Nephron (organoid): ENCODE measurements at regions not wholly inside any gene's neighbourhood (a gene's known extent, or its start where the extent isn't known, plus 50 kb on each side); places are given as distances from the start of the nearest gene placed in this dataset.

Source experiments
- H3K27ac Mint-ChIP-seq, 3 experiments: 2 replicates each; pipeline ENCODE4 v1.8.0; 2020; ENCODE audit warnings: mixed read lengths in 3 of 3, mild to moderate bottlenecking in 2 of 3, moderate library complexity in 1 of 3
- H3K27me3 Mint-ChIP-seq: 2 replicates; pipeline ENCODE4 v1.8.0; 2021; ENCODE audit warnings: low read depth, mild to moderate bottlenecking, moderate library complexity, mixed read lengths
- H3K36me3 Mint-ChIP-seq: 2 replicates; pipeline ENCODE4 v1.8.0; 2020; ENCODE audit warnings: low read depth, mixed read lengths
- H3K4me1 Mint-ChIP-seq: 2 replicates; pipeline ENCODE4 v1.8.0; 2020; ENCODE audit warnings: mixed read lengths
- H3K4me3 Mint-ChIP-seq, 3 experiments: 2 replicates each; pipeline ENCODE4 v1.8.0; 2020; ENCODE audit warnings: mild to moderate bottlenecking in 3 of 3, mixed read lengths in 3 of 3, moderate library complexity in 2 of 3
- H3K9me3 Mint-ChIP-seq: 2 replicates; pipeline ENCODE4 v1.8.0; 2020; ENCODE audit warnings: mixed read lengths
- TF ChIP-seq, protein P1 (sequence below), 3 experiments: fragments of 200-600 bp; sonication (generic); IDR thresholded peaks; one replicate each; pipeline ENCODE4 v1.5.0; 2021; ENCODE audit warnings: antibody characterized with exemption in 3 of 3; ENCODE audit not compliant: unreplicated experiment in 3 of 3

DNA sequence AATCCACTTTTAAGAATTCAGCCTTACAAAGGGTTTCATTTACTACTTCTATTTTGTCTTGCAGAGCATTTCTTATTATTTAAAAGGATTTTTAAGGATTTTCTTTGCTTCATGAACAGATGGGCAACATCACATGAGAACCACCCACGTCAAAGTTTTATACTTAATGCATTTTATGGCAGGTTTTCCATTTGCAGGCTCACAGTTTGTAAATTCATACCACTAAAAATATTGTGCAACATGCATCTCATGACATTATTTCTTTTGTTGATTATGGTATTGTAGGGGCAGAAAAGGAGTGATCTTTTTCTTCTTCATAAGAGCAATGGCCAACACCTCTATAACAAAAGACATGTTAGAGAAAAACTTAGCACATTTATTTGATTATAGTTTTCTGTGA, 554.0 kb upstream of the SPRY2 start:
- H3K4me1 Mint-ChIP-seq, result no peaks in the 10 kb centered on the region
- H3K36me3 Mint-ChIP-seq, result no peaks in the 10 kb centered on the region
- no peak overlapping the region for H3K4me3 Mint-ChIP-seq
- H3K9me3 Mint-ChIP-seq, result no peaks in the 10 kb centered on the region
- TF ChIP-seq, protein P1, sequence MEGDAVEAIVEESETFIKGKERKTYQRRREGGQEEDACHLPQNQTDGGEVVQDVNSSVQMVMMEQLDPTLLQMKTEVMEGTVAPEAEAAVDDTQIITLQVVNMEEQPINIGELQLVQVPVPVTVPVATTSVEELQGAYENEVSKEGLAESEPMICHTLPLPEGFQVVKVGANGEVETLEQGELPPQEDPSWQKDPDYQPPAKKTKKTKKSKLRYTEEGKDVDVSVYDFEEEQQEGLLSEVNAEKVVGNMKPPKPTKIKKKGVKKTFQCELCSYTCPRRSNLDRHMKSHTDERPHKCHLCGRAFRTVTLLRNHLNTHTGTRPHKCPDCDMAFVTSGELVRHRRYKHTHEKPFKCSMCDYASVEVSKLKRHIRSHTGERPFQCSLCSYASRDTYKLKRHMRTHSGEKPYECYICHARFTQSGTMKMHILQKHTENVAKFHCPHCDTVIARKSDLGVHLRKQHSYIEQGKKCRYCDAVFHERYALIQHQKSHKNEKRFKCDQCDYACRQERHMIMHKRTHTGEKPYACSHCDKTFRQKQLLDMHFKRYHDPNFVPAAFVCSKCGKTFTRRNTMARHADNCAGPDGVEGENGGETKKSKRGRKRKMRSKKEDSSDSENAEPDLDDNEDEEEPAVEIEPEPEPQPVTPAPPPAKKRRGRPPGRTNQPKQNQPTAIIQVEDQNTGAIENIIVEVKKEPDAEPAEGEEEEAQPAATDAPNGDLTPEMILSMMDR (IDR thresholded peaks at IDR 0.05; ENCODE audit: unreplicated experiment in 3 of 3), result no peak
- H3K27ac Mint-ChIP-seq, result no peak overlapping the region
- no peaks in the 10 kb centered on the region for H3K27me3 Mint-ChIP-seq

GRCh38 chr13:80889829-80890228, 548.9 kb upstream of the SPRY2 start:
- H3K4me1 Mint-ChIP-seq, result peaks cover 2% of the 10 kb centered on the region
- H3K4me3 Mint-ChIP-seq, result no peak overlapping the region
- TF ChIP-seq, protein P1 (IDR thresholded peaks at IDR 0.05; ENCODE audit: unreplicated experiment in 3 of 3), result no peak
- no peaks in the 10 kb centered on the region for H3K27me3 Mint-ChIP-seq
- H3K36me3 Mint-ChIP-seq, result no peaks in the 10 kb centered on the region
- H3K27ac Mint-ChIP-seq, result no peak overlapping the region
- H3K9me3 Mint-ChIP-seq, result no peaks in the 10 kb centered on the region

- Mint-ChIP-seq H3K27ac (no peak overlapping the region), H3K9me3 (no peaks in the 10 kb centered on the region), H3K27me3 (no peaks in the 10 kb centered on the region), H3K4me3 (no peak overlapping the region), H3K36me3 (no peaks in the 10 kb centered on the region), H3K4me1 (peaks cover 7% of the 10 kb centered on the region)
- TF ChIP-seq, protein P1 (IDR thresholded peaks at IDR 0.05; ENCODE audit: unreplicated experiment in 3 of 3), result no peak
Measured at GRCh38 chr13:80888390-80888789, 547.5 kb upstream of the SPRY2 start.

DNA sequence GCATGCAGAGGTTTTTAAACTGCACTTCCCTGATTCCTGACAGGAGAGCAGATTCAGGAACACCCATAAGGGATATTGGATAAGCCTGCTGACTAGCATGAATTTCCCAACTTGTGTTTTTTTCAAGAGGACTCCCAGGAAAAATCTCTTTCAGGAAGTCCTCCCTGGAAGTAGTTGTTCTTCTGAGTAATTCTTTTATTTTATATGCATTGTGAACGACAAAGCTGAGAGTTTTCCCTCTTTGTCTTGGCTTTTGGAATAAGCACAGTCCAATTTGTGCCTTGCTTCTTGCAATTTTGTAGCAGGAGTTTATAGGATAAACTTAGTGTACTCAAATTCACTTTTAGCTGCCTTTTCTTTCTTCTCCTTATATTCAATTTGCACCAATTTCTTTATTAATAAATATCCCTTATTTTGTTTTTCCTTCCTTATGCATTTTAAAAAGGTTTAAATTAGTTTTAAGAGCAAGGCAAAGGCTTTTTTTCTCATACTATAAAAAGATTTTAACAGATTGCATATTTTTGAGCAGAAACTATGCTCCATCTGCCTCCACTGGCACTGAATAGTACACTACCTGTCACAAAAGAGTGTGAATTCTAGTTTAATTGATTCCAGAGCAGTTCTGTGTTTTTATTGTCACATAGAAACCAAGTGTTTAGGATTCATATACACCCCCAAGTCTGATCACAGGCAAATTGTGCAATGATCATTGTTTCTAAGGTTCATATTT, 543.3 kb upstream of the SPRY2 start:
- TF ChIP-seq, protein P1 (IDR thresholded peaks at IDR 0.05; ENCODE audit: unreplicated experiment in 3 of 3), result no peak
- Mint-ChIP-seq H3K9me3 (no peaks in the 10 kb centered on the region), H3K36me3 (no peaks in the 10 kb centered on the region), H3K4me1 (peaks cover 25% of the 10 kb centered on the region), H3K4me3 (no peak overlapping the region), H3K27me3 (no peaks in the 10 kb centered on the region), H3K27ac (peak overlapping the region; percentile 40 to 61 (median 47))

- Mint-ChIP-seq H3K36me3 (no peaks in the 10 kb centered on the region), H3K27ac (peak overlapping the region in 1 of 3 experiments; percentile 34), H3K27me3 (no peaks in the 10 kb centered on the region), H3K9me3 (no peaks in the 10 kb centered on the region), H3K4me1 (peaks cover 29% of the 10 kb centered on the region), H3K4me3 (no peak overlapping the region)
- TF ChIP-seq, protein P1 (IDR thresholded peaks at IDR 0.05; ENCODE audit: unreplicated experiment in 3 of 3), result no peak
Measured at GRCh38 chr13:80883545-80883944, 542.6 kb upstream of the SPRY2 start.

GRCh38 chr13:80881942-80882445, 541.1 kb upstream of the SPRY2 start:
- Mint-ChIP-seq H3K27ac (peak overlapping the region; percentile 14 to 76 (median 63)), H3K9me3 (no peaks in the 10 kb centered on the region), H3K27me3 (no peaks in the 10 kb centered on the region), H3K4me3 (no peak overlapping the region), H3K36me3 (no peaks in the 10 kb centered on the region), H3K4me1 (peaks cover 38% of the 10 kb centered on the region)
- TF ChIP-seq, protein P1 (IDR thresholded peaks at IDR 0.05; ENCODE audit: unreplicated experiment in 3 of 3), result no peak
